B cell (primary cell): ENCODE measurements at regions not wholly inside any gene's neighbourhood (a gene's known extent, or its start where the extent isn't known, plus 50 kb on each side); places are given as distances from the start of the nearest gene placed in this dataset.

Experiments used
- ATAC-seq: fragments of 200-7000 bp; cut with Tn5 transposase; one replicate; pipeline ENCODE4 v1.10.0; 2021; ENCODE audit warnings: low read depth, mild to moderate bottlenecking, moderate number of reproducible peaks, moderate library complexity
- CTCF ChIA-PET: fragments of 350-600 bp; sonication (Branson Sonifier 250); formaldehyde crosslinking; loops from one replicate; lab custom pipeline; 2021; ENCODE audit warnings: antibody characterized with exemption, inconsistent platforms; lab: Charles Lee
- POLR2A ChIA-PET: fragments of 350-600 bp; sonication (Branson Sonifier 250); formaldehyde crosslinking; loops from one replicate; lab custom pipeline; 2021; ENCODE audit warnings: antibody characterized with exemption; lab: Charles Lee
- DNase-seq: peaks from one replicate; pipeline ENCODE4 v3.0.0; 2013
- H2AFZ ChIP-seq: 2 replicates; pipeline ENCODE4 v1.6.1; 2012; ENCODE audit warnings: mild to moderate bottlenecking, low read depth, low read length; ENCODE audit not compliant: insufficient read depth, poor library complexity, severe bottlenecking
- H3K27ac ChIP-seq, 2 donors: 1 replicate in 1 of 2; 2 replicates in 1 of 2; pipeline ENCODE4 v1.5.1; 2012 to 2013; ENCODE audit warnings: low read length in 2 of 2, mild to moderate bottlenecking in 2 of 2, moderate library complexity in 1 of 2
- H3K27me3 ChIP-seq, 4 experiments: fragments of 200-600 bp in 1 of 4; sonication (generic) in 1 of 4; replicated peaks in 1 of 4; 1 replicate in 2 of 4; 2 replicates in 2 of 4; pipeline versions ENCODE4 v1.6.1 to v1.7.0; 2013 to 2016; ENCODE audit warnings: low read length in 3 of 4, mild to moderate bottlenecking in 2 of 4, mixed read lengths in 1 of 4, moderate library complexity in 1 of 4; ENCODE audit not compliant: insufficient read depth in 4 of 4, control insufficient read depth in 3 of 4; ENCODE audit errors: control extremely low read depth in 1 of 4
- H3K36me3 ChIP-seq, 2 experiments: replicated peaks in 1 of 2; 1 replicate in 1 of 2; 2 replicates in 1 of 2; pipeline versions ENCODE4 v1.6.1 to v1.7.1; 2013; ENCODE audit warnings: low read length in 1 of 2; ENCODE audit not compliant: insufficient read depth in 2 of 2, control insufficient read depth in 1 of 2; ENCODE audit errors: control extremely low read depth in 1 of 2, extremely low read depth in 1 of 2
- H3K4me1 ChIP-seq, 2 donors: fragments of 200-600 bp in 1 of 2; sonication (generic) in 1 of 2; 1 replicate in 1 of 2; 2 replicates in 1 of 2; pipeline versions ENCODE4 v1.5.1 to v1.6.1; 2013 to 2017; ENCODE audit warnings: low read length in 2 of 2; ENCODE audit not compliant: control insufficient read depth in 2 of 2, insufficient read depth in 2 of 2
- H3K4me2 ChIP-seq: replicated peaks from 2 replicates; pipeline ENCODE3; 2012; ENCODE audit warnings: mild to moderate bottlenecking, low read depth, low read length; ENCODE audit not compliant: poor library complexity, severe bottlenecking
- H3K4me3 ChIP-seq, 5 experiments: fragments of 200-600 bp in 1 of 5; sonication (generic) in 1 of 5; 1 replicate in 3 of 5; 2 replicates in 2 of 5; pipeline versions ENCODE4 v1.5.1 to v1.7.0; 2011 to 2016; ENCODE audit warnings: low read length in 4 of 5, mild to moderate bottlenecking in 4 of 5, low read depth in 2 of 5, control low read depth in 1 of 5, moderate library complexity in 1 of 5; ENCODE audit not compliant: insufficient read depth in 1 of 5; ENCODE audit errors: control extremely low read depth in 1 of 5, extremely low read depth in 1 of 5
- H3K79me2 ChIP-seq: fragments of 200-600 bp; sonication (generic); one replicate; pipeline ENCODE4 v1.6.0; 2016; ENCODE audit warnings: low read length; ENCODE audit not compliant: control insufficient read depth, insufficient read depth
- H3K9ac ChIP-seq: fragments of 200-600 bp; sonication (generic); 2 replicates; pipeline ENCODE4 v1.6.1; 2017; ENCODE audit warnings: mild to moderate bottlenecking, low read length, moderate library complexity
- H3K9me3 ChIP-seq, 3 donors: one replicate each; pipeline versions ENCODE4 v1.6.1 to v1.7.1; 2013; ENCODE audit warnings: low read length in 2 of 3; ENCODE audit not compliant: control insufficient read depth in 2 of 3, insufficient read depth in 1 of 3; ENCODE audit errors: control extremely low read depth in 1 of 3
- H4K20me1 ChIP-seq: 2 replicates; pipeline ENCODE4 v1.6.0; 2012; ENCODE audit warnings: mild to moderate bottlenecking, low read length; ENCODE audit not compliant: insufficient read depth, control insufficient read depth, poor library complexity, severe bottlenecking
- H3K27ac Mint-ChIP-seq: one replicate; pipeline ENCODE4 v1.8.0; 2021; ENCODE audit warnings: mixed read lengths
- H3K27me3 Mint-ChIP-seq: one replicate; pipeline ENCODE4 v1.8.0; 2021; ENCODE audit warnings: mixed read lengths
- H3K4me1 Mint-ChIP-seq: one replicate; pipeline ENCODE4 v1.8.0; 2021; ENCODE audit warnings: mixed read lengths
- H3K4me3 Mint-ChIP-seq: one replicate; pipeline ENCODE4 v1.8.0; 2021; ENCODE audit warnings: mixed read lengths
- H3K9me3 Mint-ChIP-seq: one replicate; pipeline ENCODE4 v1.8.0; 2022; ENCODE audit warnings: mixed read lengths; ENCODE audit not compliant: insufficient read depth
- CTCF ChIP-seq: fragments of 200-600 bp; IDR thresholded peaks from one replicate; pipeline ENCODE4 v1.8.0; 2022; ENCODE audit warnings: antibody characterized with exemption, mild to moderate bottlenecking
- EZH2 ChIP-seq: IDR thresholded peaks from 2 replicates; pipeline ENCODE4 v1.6.1; 2012; ENCODE audit warnings: borderline replicate concordance, low read depth, mild to moderate bottlenecking, moderate library complexity, low read length; ENCODE audit not compliant: insufficient read depth, poor library complexity, severe bottlenecking
- WGBS: methylation state at CpG from one replicate; pipeline ENCODE4 v1.1.5; 2013; ENCODE audit warnings: missing lambda C conversion rate; ENCODE audit not compliant: insufficient coverage; 5-methylcytosine and 5-hydroxymethylcytosine counted together
- intact Hi-C: fragments of 100-400 bp; cut with micrococcal nuclease; formaldehyde crosslinking; loops from one replicate; pipeline ENCODE4 v1.10.0; 2022

- H3K4me3 Mint-ChIP-seq: no peak overlapping the region
- DNase-seq (no peak), ATAC-seq (no peak)
- no peaks in the 10 kb centered on the region for H3K27me3 Mint-ChIP-seq
- Histone ChIP-seq H3K36me3 (no peaks in the 10 kb centered on the region), H3K4me3 (no peak overlapping the region), H3K27ac (no peak overlapping the region), H2AFZ (no peak overlapping the region), H3K79me2 (no peaks in the 10 kb centered on the region), H3K4me1 (no peaks in the 10 kb centered on the region), H3K4me2 (no peak overlapping the region), H4K20me1 (no peaks in the 10 kb centered on the region), H3K27me3 (no peaks in the 10 kb centered on the region), H3K9me3 (peaks cover 0 to 6% (median 0%) of the 10 kb centered on the region in 3 donors), H3K9ac (no peak overlapping the region)
- no peak overlapping the region for H3K27ac Mint-ChIP-seq
- WGBS: 100% methylated on average over 1 of the region's 2 CpGs
- ChIA-PET CTCF (no interaction called here), POLR2A (no interaction called here)
- no peaks in the 10 kb centered on the region for H3K4me1 Mint-ChIP-seq
- intact Hi-C loops: no loop called here
- TF ChIP-seq CTCF (no peak), EZH2 (no peak)
- H3K9me3 Mint-ChIP-seq: peaks cover 2% of the 10 kb centered on the region
These were observed 149.0 kb upstream of the STX18 start for GRCh38 chr4:4690854-4691253.

GRCh38 chr4:4689694-4690440 lies 148.0 kb upstream of the STX18 start:
- TF ChIP-seq EZH2 (no peak), CTCF (no peak)
- no peaks in the 10 kb centered on the region for H3K4me1 ChIP-seq
- H3K27ac ChIP-seq: no peak overlapping the region
- no peak overlapping the region for H3K4me3 Mint-ChIP-seq
- H3K9ac ChIP-seq: no peak overlapping the region
- H3K4me2 ChIP-seq: no peak overlapping the region
- no peak for DNase-seq
- H3K79me2 ChIP-seq: no peaks in the 10 kb centered on the region
- no peak for ATAC-seq
- H4K20me1 ChIP-seq: no peaks in the 10 kb centered on the region
- H2AFZ ChIP-seq: no peak overlapping the region
- no peaks in the 10 kb centered on the region for H3K4me1 Mint-ChIP-seq
- no peaks in the 10 kb centered on the region for H3K36me3 ChIP-seq
- ChIA-PET POLR2A (no interaction called here), CTCF (no interaction called here)
- H3K9me3 Mint-ChIP-seq: peaks cover 2% of the 10 kb centered on the region
- H3K27me3 Mint-ChIP-seq: no peaks in the 10 kb centered on the region
- no peak overlapping the region for H3K4me3 ChIP-seq
- peaks cover 0 to 6% (median 0%) of the 10 kb centered on the region in 3 donors for H3K9me3 ChIP-seq
- H3K27me3 ChIP-seq: no peaks in the 10 kb centered on the region
- H3K27ac Mint-ChIP-seq: no peak overlapping the region
- intact Hi-C loops: no loop called here
- WGBS: 81% methylated on average over 7 of the region's 8 CpGs
